B cell (primary cell): ENCODE measurements at regions not wholly inside any gene's neighbourhood (a gene's known extent, or its start where the extent isn't known, plus 50 kb on each side); places are given as distances from the start of the nearest gene placed in this dataset.

Experiments
- ATAC-seq: fragments of 200-7000 bp; cut with Tn5 transposase; one replicate; pipeline ENCODE4 v1.10.0; 2021; ENCODE audit warnings: low read depth, mild to moderate bottlenecking, moderate number of reproducible peaks, moderate library complexity
- CTCF ChIA-PET: fragments of 350-600 bp; sonication (Branson Sonifier 250); formaldehyde crosslinking; loops from one replicate; lab custom pipeline; 2021; ENCODE audit warnings: antibody characterized with exemption, inconsistent platforms; lab: Charles Lee
- POLR2A ChIA-PET: fragments of 350-600 bp; sonication (Branson Sonifier 250); formaldehyde crosslinking; loops from one replicate; lab custom pipeline; 2021; ENCODE audit warnings: antibody characterized with exemption; lab: Charles Lee
- DNase-seq: peaks from one replicate; pipeline ENCODE4 v3.0.0; 2013
- H2AFZ ChIP-seq: 2 replicates; pipeline ENCODE4 v1.6.1; 2012; ENCODE audit warnings: mild to moderate bottlenecking, low read depth, low read length; ENCODE audit not compliant: insufficient read depth, poor library complexity, severe bottlenecking
- H3K27ac ChIP-seq, 2 donors: 1 replicate in 1 of 2; 2 replicates in 1 of 2; pipeline ENCODE4 v1.5.1; 2012 to 2013; ENCODE audit warnings: low read length in 2 of 2, mild to moderate bottlenecking in 2 of 2, moderate library complexity in 1 of 2
- H3K27me3 ChIP-seq, 4 experiments: fragments of 200-600 bp in 1 of 4; sonication (generic) in 1 of 4; replicated peaks in 1 of 4; 1 replicate in 2 of 4; 2 replicates in 2 of 4; pipeline versions ENCODE4 v1.6.1 to v1.7.0; 2013 to 2016; ENCODE audit warnings: low read length in 3 of 4, mild to moderate bottlenecking in 2 of 4, mixed read lengths in 1 of 4, moderate library complexity in 1 of 4; ENCODE audit not compliant: insufficient read depth in 4 of 4, control insufficient read depth in 3 of 4; ENCODE audit errors: control extremely low read depth in 1 of 4
- H3K36me3 ChIP-seq, 2 experiments: replicated peaks in 1 of 2; 1 replicate in 1 of 2; 2 replicates in 1 of 2; pipeline versions ENCODE4 v1.6.1 to v1.7.1; 2013; ENCODE audit warnings: low read length in 1 of 2; ENCODE audit not compliant: insufficient read depth in 2 of 2, control insufficient read depth in 1 of 2; ENCODE audit errors: control extremely low read depth in 1 of 2, extremely low read depth in 1 of 2
- H3K4me1 ChIP-seq, 2 donors: fragments of 200-600 bp in 1 of 2; sonication (generic) in 1 of 2; 1 replicate in 1 of 2; 2 replicates in 1 of 2; pipeline versions ENCODE4 v1.5.1 to v1.6.1; 2013 to 2017; ENCODE audit warnings: low read length in 2 of 2; ENCODE audit not compliant: control insufficient read depth in 2 of 2, insufficient read depth in 2 of 2
- H3K4me2 ChIP-seq: replicated peaks from 2 replicates; pipeline ENCODE3; 2012; ENCODE audit warnings: mild to moderate bottlenecking, low read depth, low read length; ENCODE audit not compliant: poor library complexity, severe bottlenecking
- H3K4me3 ChIP-seq, 5 experiments: fragments of 200-600 bp in 1 of 5; sonication (generic) in 1 of 5; 1 replicate in 3 of 5; 2 replicates in 2 of 5; pipeline versions ENCODE4 v1.5.1 to v1.7.0; 2011 to 2016; ENCODE audit warnings: low read length in 4 of 5, mild to moderate bottlenecking in 4 of 5, low read depth in 2 of 5, control low read depth in 1 of 5, moderate library complexity in 1 of 5; ENCODE audit not compliant: insufficient read depth in 1 of 5; ENCODE audit errors: control extremely low read depth in 1 of 5, extremely low read depth in 1 of 5
- H3K79me2 ChIP-seq: fragments of 200-600 bp; sonication (generic); one replicate; pipeline ENCODE4 v1.6.0; 2016; ENCODE audit warnings: low read length; ENCODE audit not compliant: control insufficient read depth, insufficient read depth
- H3K9ac ChIP-seq: fragments of 200-600 bp; sonication (generic); 2 replicates; pipeline ENCODE4 v1.6.1; 2017; ENCODE audit warnings: mild to moderate bottlenecking, low read length, moderate library complexity
- H3K9me3 ChIP-seq, 3 donors: one replicate each; pipeline versions ENCODE4 v1.6.1 to v1.7.1; 2013; ENCODE audit warnings: low read length in 2 of 3; ENCODE audit not compliant: control insufficient read depth in 2 of 3, insufficient read depth in 1 of 3; ENCODE audit errors: control extremely low read depth in 1 of 3
- H4K20me1 ChIP-seq: 2 replicates; pipeline ENCODE4 v1.6.0; 2012; ENCODE audit warnings: mild to moderate bottlenecking, low read length; ENCODE audit not compliant: insufficient read depth, control insufficient read depth, poor library complexity, severe bottlenecking
- H3K27ac Mint-ChIP-seq: one replicate; pipeline ENCODE4 v1.8.0; 2021; ENCODE audit warnings: mixed read lengths
- H3K27me3 Mint-ChIP-seq: one replicate; pipeline ENCODE4 v1.8.0; 2021; ENCODE audit warnings: mixed read lengths
- H3K4me1 Mint-ChIP-seq: one replicate; pipeline ENCODE4 v1.8.0; 2021; ENCODE audit warnings: mixed read lengths
- H3K4me3 Mint-ChIP-seq: one replicate; pipeline ENCODE4 v1.8.0; 2021; ENCODE audit warnings: mixed read lengths
- H3K9me3 Mint-ChIP-seq: one replicate; pipeline ENCODE4 v1.8.0; 2022; ENCODE audit warnings: mixed read lengths; ENCODE audit not compliant: insufficient read depth
- CTCF ChIP-seq: fragments of 200-600 bp; IDR thresholded peaks from one replicate; pipeline ENCODE4 v1.8.0; 2022; ENCODE audit warnings: antibody characterized with exemption, mild to moderate bottlenecking
- EZH2 ChIP-seq: IDR thresholded peaks from 2 replicates; pipeline ENCODE4 v1.6.1; 2012; ENCODE audit warnings: borderline replicate concordance, low read depth, mild to moderate bottlenecking, moderate library complexity, low read length; ENCODE audit not compliant: insufficient read depth, poor library complexity, severe bottlenecking
- WGBS: methylation state at CpG from one replicate; pipeline ENCODE4 v1.1.5; 2013; ENCODE audit warnings: missing lambda C conversion rate; ENCODE audit not compliant: insufficient coverage; 5-methylcytosine and 5-hydroxymethylcytosine counted together
- intact Hi-C: fragments of 100-400 bp; cut with micrococcal nuclease; formaldehyde crosslinking; loops from one replicate; pipeline ENCODE4 v1.10.0; 2022

DNA sequence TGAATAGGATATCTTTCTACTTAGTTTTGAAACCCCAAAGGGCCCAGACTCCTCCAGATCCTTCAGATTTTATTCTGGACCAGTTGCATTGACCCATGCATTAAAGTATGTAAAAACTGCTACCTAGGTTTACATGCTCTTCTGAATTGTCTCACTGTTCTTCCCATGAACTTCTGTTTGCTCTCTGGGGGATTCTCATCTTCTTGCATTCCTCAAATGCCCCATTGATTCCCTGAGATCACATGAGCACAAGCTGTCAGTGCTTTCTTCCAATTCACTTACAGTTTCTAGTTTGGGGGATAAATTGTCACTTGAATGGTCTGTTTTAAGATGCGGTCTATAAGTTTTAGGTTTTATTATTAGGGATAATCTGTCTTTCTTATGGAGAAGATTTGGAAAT lies 188.9 kb upstream of the KIF2B start:
- Mint-ChIP-seq H3K27ac (no peak overlapping the region), H3K9me3 (peaks cover 5% of the 10 kb centered on the region), H3K4me3 (no peak overlapping the region), H3K4me1 (no peaks in the 10 kb centered on the region), H3K27me3 (no peaks in the 10 kb centered on the region)
- Histone ChIP-seq H3K27ac (no peak overlapping the region), H3K9ac (no peak overlapping the region), H2AFZ (no peak overlapping the region), H3K4me1 (no peaks in the 10 kb centered on the region), H3K36me3 (no peaks in the 10 kb centered on the region), H3K9me3 (peaks cover 0 to 3% (median 0%) of the 10 kb centered on the region in 3 donors), H3K27me3 (no peaks in the 10 kb centered on the region), H4K20me1 (no peaks in the 10 kb centered on the region), H3K4me2 (no peak overlapping the region), H3K4me3 (no peak overlapping the region), H3K79me2 (no peaks in the 10 kb centered on the region)
- ATAC-seq (no peak), DNase-seq (no peak)
- TF ChIP-seq CTCF (no peak), EZH2 (no peak)
- ChIA-PET POLR2A (no interaction called here), CTCF (no interaction called here)
- no CpG with 5 or more reads among the region's 1 CpG for WGBS
- intact Hi-C loops, result no loop called here

- H3K4me2 ChIP-seq, result no peak overlapping the region
- H3K36me3 ChIP-seq, result no peaks in the 10 kb centered on the region
- WGBS, result 59% methylated on average over 3 of the region's 4 CpGs
- no peak overlapping the region for H3K27ac Mint-ChIP-seq
- DNase-seq (no peak), ATAC-seq (no peak)
- no peaks in the 10 kb centered on the region for H4K20me1 ChIP-seq
- H3K79me2 ChIP-seq, result no peaks in the 10 kb centered on the region
- no peak overlapping the region for H3K9ac ChIP-seq
- H3K9me3 ChIP-seq, result peaks cover 0 to 3% (median 0%) of the 10 kb centered on the region in 3 donors
- H3K27ac ChIP-seq, result no peak overlapping the region
- H3K4me3 ChIP-seq, result no peak overlapping the region
- ChIA-PET POLR2A (no interaction called here), CTCF (no interaction called here)
- no peak overlapping the region for H2AFZ ChIP-seq
- intact Hi-C loops, result no loop called here
- no peaks in the 10 kb centered on the region for H3K9me3 Mint-ChIP-seq
- H3K27me3 ChIP-seq, result no peaks in the 10 kb centered on the region
- H3K4me1 Mint-ChIP-seq, result no peaks in the 10 kb centered on the region
- H3K27me3 Mint-ChIP-seq, result no peaks in the 10 kb centered on the region
- no peak overlapping the region for H3K4me3 Mint-ChIP-seq
- TF ChIP-seq EZH2 (no peak), CTCF (no peak)
- no peaks in the 10 kb centered on the region for H3K4me1 ChIP-seq
These were observed 191.2 kb upstream of the KIF2B start for GRCh38 chr17:53631486-53631885.
